GM18519 (cell line): ENCODE measurements at regions not wholly inside any gene's neighbourhood (a gene's known extent, or its start where the extent isn't known, plus 50 kb on each side); places are given as distances from the start of the nearest gene placed in this dataset.

ENCODE experiments used
- ATAC-seq: cut with Tn5 transposase; IDR thresholded peaks from one replicate; pipeline ENCODE4 v1.9.1; 2021; ENCODE audit warnings: mild to moderate bottlenecking, moderate library complexity; ENCODE audit not compliant: unreplicated experiment, low FRiP score

GRCh38 chr6:141347906-141348492 is 784.7 kb upstream of the GJE1 start:
- ATAC-seq: no peak

GRCh38 chr6:141347086-141347485 is 785.6 kb upstream of the GJE1 start:
- no peak for ATAC-seq

- ATAC-seq: no peak
Measured at GRCh38 chr6:141346535-141346934, 786.2 kb upstream of the GJE1 start.

GRCh38 chr6:141337191-141337590 is 795.5 kb upstream of the GJE1 start:
- no peak for ATAC-seq

- ATAC-seq: no peak
Measured at GRCh38 chr6:141335477-141336273, 797.0 kb upstream of the GJE1 start.

- no peak for ATAC-seq
Measured at GRCh38 chr6:141326925-141327324, 805.8 kb upstream of the GJE1 start.

- no peak for ATAC-seq
Measured at GRCh38 chr6:141326426-141326825, 806.3 kb upstream of the GJE1 start.

- ATAC-seq: no peak
Measured at GRCh38 chr6:141321493-141322347, 811.0 kb upstream of the GJE1 start.

- no peak for ATAC-seq
Measured at GRCh38 chr6:141316236-141316635, 816.5 kb upstream of the GJE1 start.

GRCh38 chr6:141313986-141314385 is 818.7 kb upstream of the GJE1 start:
- ATAC-seq: no peak

GRCh38 chr6:141309295-141309694 is 823.4 kb upstream of the GJE1 start:
- ATAC-seq: no peak

GRCh38 chr6:141307309-141307998 is 825.3 kb upstream of the GJE1 start:
- no peak for ATAC-seq

GRCh38 chr6:141303907-141304306 is 828.8 kb upstream of the GJE1 start:
- no peak for ATAC-seq

GRCh38 chr6:141301779-141302178 is 830.9 kb upstream of the GJE1 start:
- no peak for ATAC-seq

- ATAC-seq: no peak
Measured at GRCh38 chr6:141290941-141291721, 841.6 kb upstream of the GJE1 start.

- ATAC-seq: no peak
Measured at GRCh38 chr6:141288947-141289346, 843.8 kb upstream of the GJE1 start.

- ATAC-seq: no peak
Measured at GRCh38 chr6:141282263-141282662, 850.5 kb upstream of the GJE1 start.

- ATAC-seq: no peak
Measured at GRCh38 chr6:141269684-141270083, 863.0 kb upstream of the GJE1 start.

- ATAC-seq: no peak
Measured at GRCh38 chr6:141267420-141267819, 865.3 kb upstream of the GJE1 start.
